GM21723 (cell line): ENCODE measurements at regions not wholly inside any gene's neighbourhood (a gene's known extent, or its start where the extent isn't known, plus 50 kb on each side); places are given as distances from the start of the nearest gene placed in this dataset.

Source experiments
- ATAC-seq: cut with Tn5 transposase; IDR thresholded peaks from one replicate; pipeline ENCODE4 v1.9.1; 2021; ENCODE audit warnings: mild to moderate bottlenecking, moderate library complexity; ENCODE audit not compliant: unreplicated experiment

GRCh38 chrX:5549512-5549911, 679.2 kb downstream of the NLGN4X start:
- ATAC-seq: no peak

- no peak for ATAC-seq
Observed at GRCh38 chrX:5537098-5537497, 691.6 kb downstream of the NLGN4X start.

- ATAC-seq: no peak
Observed at GRCh38 chrX:5536261-5536660, 692.4 kb downstream of the NLGN4X start.

- no peak for ATAC-seq
Observed at GRCh38 chrX:5528057-5528456, 700.6 kb downstream of the NLGN4X start.

GRCh38 chrX:5526191-5526590, 702.5 kb downstream of the NLGN4X start:
- ATAC-seq: no peak

GRCh38 chrX:5490786-5491563, 737.7 kb downstream of the NLGN4X start:
- ATAC-seq: no peak

GRCh38 chrX:5474282-5474681, 754.4 kb downstream of the NLGN4X start:
- ATAC-seq: no peak

GRCh38 chrX:5458300-5458842, 770.3 kb downstream of the NLGN4X start:
- no peak for ATAC-seq

- no peak for ATAC-seq
Observed at GRCh38 chrX:5449323-5449722, 779.3 kb downstream of the NLGN4X start.

- no peak for ATAC-seq
Observed at GRCh38 chrX:5431823-5432222, 796.8 kb downstream of the NLGN4X start.

- no peak for ATAC-seq
Observed at GRCh38 chrX:5425119-5425518, 803.5 kb downstream of the NLGN4X start.

- ATAC-seq: no peak
Observed at GRCh38 chrX:5417381-5417780, 811.3 kb downstream of the NLGN4X start.

- no peak for ATAC-seq
Observed at GRCh38 chrX:5415738-5416137, 812.9 kb downstream of the NLGN4X start.

GRCh38 chrX:5409106-5409505, 819.6 kb downstream of the NLGN4X start:
- ATAC-seq: no peak

- ATAC-seq: no peak
Observed at GRCh38 chrX:5402461-5402860, 826.2 kb downstream of the NLGN4X start.

GRCh38 chrX:5399403-5399802, 829.3 kb downstream of the NLGN4X start:
- ATAC-seq: no peak

- ATAC-seq: no peak
Observed at GRCh38 chrX:5397409-5397808, 831.3 kb downstream of the NLGN4X start.

- ATAC-seq: no peak
Observed at GRCh38 chrX:5390376-5390775, 838.3 kb downstream of the NLGN4X start.

- ATAC-seq: no peak
Observed at GRCh38 chrX:5388087-5388486, 840.6 kb downstream of the NLGN4X start.

- ATAC-seq: no peak
Observed at GRCh38 chrX:5380426-5380825, 848.2 kb downstream of the NLGN4X start.

GRCh38 chrX:5341902-5342301, 886.8 kb downstream of the NLGN4X start:
- no peak for ATAC-seq

GRCh38 chrX:5337160-5337559, 891.5 kb downstream of the NLGN4X start:
- no peak for ATAC-seq

GRCh38 chrX:5324546-5324945, 904.1 kb downstream of the NLGN4X start:
- no peak for ATAC-seq
